ENCODE measurements at regions not wholly inside any gene's neighbourhood (a gene's known extent, or its start where the extent isn't known, plus 50 kb on each side); places are given as distances from the start of the nearest gene placed in this dataset.

GRCh38 chr14:87268997-87269396 is 724.0 kb downstream of the GALC start:
- no peaks in the 10 kb centered on the region for H3K27me3 Mint-ChIP-seq
- no peak for DNase-seq
- H3K4me3 Mint-ChIP-seq = no peak overlapping the region
- intact Hi-C loops (cut with micrococcal nuclease) = no loop called here
- H3K4me1 Mint-ChIP-seq = no peaks in the 10 kb centered on the region
- H3K27ac ChIP-seq (ENCODE audit: low read depth, low read length) = no peak overlapping the region
- H3K36me3 Mint-ChIP-seq = no peaks in the 10 kb centered on the region
- no peaks in the 10 kb centered on the region for H3K36me3 ChIP-seq (ENCODE audit: insufficient read depth, low read length)
- ChIA-PET CTCF (ENCODE audit: partially characterized antibody) (no interaction called here), POLR2A (ENCODE audit: partially characterized antibody) (no interaction called here)
- H3K9me3 ChIP-seq (ENCODE audit: control insufficient read depth in 1 of 2, low read length in 2 of 2) = no peaks in the 10 kb centered on the region
- H3K9me3 Mint-ChIP-seq = peaks cover 0 to 15% (median 4%) of the 10 kb centered on the region in 8 donors
- H3K4me1 ChIP-seq (ENCODE audit: insufficient read depth, low read length) = no peaks in the 10 kb centered on the region
- no peak overlapping the region for H3K27ac Mint-ChIP-seq
- no peaks in the 10 kb centered on the region for H3K27me3 ChIP-seq (ENCODE audit: insufficient read depth, low read length)
- H3K4me3 ChIP-seq (ENCODE audit: low read length in 2 of 2) = no peak overlapping the region

GRCh38 chr14:87264796-87265195 is 728.2 kb downstream of the GALC start:
- Histone ChIP-seq H3K9me3 (ENCODE audit: control insufficient read depth in 1 of 2, low read length in 2 of 2) (no peaks in the 10 kb centered on the region), H3K4me3 (ENCODE audit: low read length in 2 of 2) (no peak overlapping the region), H3K27me3 (ENCODE audit: insufficient read depth, low read length) (no peaks in the 10 kb centered on the region), H3K36me3 (ENCODE audit: insufficient read depth, low read length) (no peaks in the 10 kb centered on the region), H3K4me1 (ENCODE audit: insufficient read depth, low read length) (no peaks in the 10 kb centered on the region), H3K27ac (ENCODE audit: low read depth, low read length) (no peak overlapping the region)
- no peak for DNase-seq
- Mint-ChIP-seq H3K4me1 (no peaks in the 10 kb centered on the region), H3K4me3 (no peak overlapping the region), H3K27me3 (no peaks in the 10 kb centered on the region), H3K9me3 (peaks cover 0 to 10% (median 6%) of the 10 kb centered on the region in 8 donors), H3K27ac (no peak overlapping the region), H3K36me3 (no peaks in the 10 kb centered on the region)
- ChIA-PET CTCF (ENCODE audit: partially characterized antibody) (no interaction called here), POLR2A (ENCODE audit: partially characterized antibody) (no interaction called here)
- intact Hi-C loops (cut with micrococcal nuclease) = no loop called here

DNA sequence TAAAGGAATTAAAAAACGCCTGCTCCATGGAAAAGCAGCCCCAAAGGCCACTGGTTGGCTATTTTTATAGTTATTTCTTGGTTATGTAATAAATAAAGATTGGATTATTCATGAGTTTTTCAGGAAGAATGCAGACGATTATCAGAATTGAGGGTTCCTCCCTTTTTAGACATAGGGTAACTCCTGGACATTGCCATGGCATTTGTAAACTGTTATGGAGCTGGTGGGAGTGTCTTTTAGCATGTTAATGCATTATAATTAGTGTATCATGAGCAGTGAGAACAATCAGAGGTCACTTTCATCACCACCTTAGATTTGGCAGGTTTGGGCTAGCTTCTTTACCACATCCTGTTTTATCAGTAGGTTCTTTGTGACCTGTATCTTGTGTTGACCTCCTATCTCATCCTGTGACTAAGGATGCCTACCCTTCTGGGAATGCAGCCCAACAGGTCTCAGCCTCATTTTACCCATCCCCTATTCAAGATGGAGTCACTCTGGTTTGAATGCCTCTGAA is 728.7 kb downstream of the GALC start:
- H3K27ac ChIP-seq (ENCODE audit: low read depth, low read length) = no peak overlapping the region
- Mint-ChIP-seq H3K4me1 (no peaks in the 10 kb centered on the region), H3K27ac (no peak overlapping the region), H3K4me3 (no peak overlapping the region), H3K27me3 (no peaks in the 10 kb centered on the region), H3K36me3 (no peaks in the 10 kb centered on the region), H3K9me3 (peaks cover 0 to 12% (median 5%) of the 10 kb centered on the region in 8 donors)
- H3K4me1 ChIP-seq (ENCODE audit: insufficient read depth, low read length) = no peaks in the 10 kb centered on the region
- H3K9me3 ChIP-seq (ENCODE audit: control insufficient read depth in 1 of 2, low read length in 2 of 2) = no peaks in the 10 kb centered on the region
- POLR2A ChIA-PET (ENCODE audit: partially characterized antibody) = no interaction called here
- no peak overlapping the region for H3K4me3 ChIP-seq (ENCODE audit: low read length in 2 of 2)
- no peaks in the 10 kb centered on the region for H3K27me3 ChIP-seq (ENCODE audit: insufficient read depth, low read length)
- no peak for DNase-seq
- CTCF ChIA-PET (ENCODE audit: partially characterized antibody) = no interaction called here
- intact Hi-C loops (cut with micrococcal nuclease) = no loop called here
- no peaks in the 10 kb centered on the region for H3K36me3 ChIP-seq (ENCODE audit: insufficient read depth, low read length)

GRCh38 chr14:87261621-87262020 is 731.4 kb downstream of the GALC start:
- Mint-ChIP-seq H3K4me3 (no peak overlapping the region), H3K27ac (no peak overlapping the region), H3K36me3 (no peaks in the 10 kb centered on the region), H3K27me3 (no peaks in the 10 kb centered on the region), H3K4me1 (no peaks in the 10 kb centered on the region), H3K9me3 (peaks cover 0 to 20% (median 12%) of the 10 kb centered on the region in 8 donors)
- Histone ChIP-seq H3K4me3 (ENCODE audit: low read length in 2 of 2) (no peak overlapping the region), H3K9me3 (ENCODE audit: control insufficient read depth in 1 of 2, low read length in 2 of 2) (no peaks in the 10 kb centered on the region), H3K36me3 (ENCODE audit: insufficient read depth, low read length) (no peaks in the 10 kb centered on the region), H3K4me1 (ENCODE audit: insufficient read depth, low read length) (no peaks in the 10 kb centered on the region), H3K27me3 (ENCODE audit: insufficient read depth, low read length) (no peaks in the 10 kb centered on the region), H3K27ac (ENCODE audit: low read depth, low read length) (no peak overlapping the region)
- POLR2A ChIA-PET (ENCODE audit: partially characterized antibody) = no interaction called here
- intact Hi-C loops (cut with micrococcal nuclease) = no loop called here
- no peak for DNase-seq
- CTCF ChIA-PET (ENCODE audit: partially characterized antibody) = no interaction called here

DNA sequence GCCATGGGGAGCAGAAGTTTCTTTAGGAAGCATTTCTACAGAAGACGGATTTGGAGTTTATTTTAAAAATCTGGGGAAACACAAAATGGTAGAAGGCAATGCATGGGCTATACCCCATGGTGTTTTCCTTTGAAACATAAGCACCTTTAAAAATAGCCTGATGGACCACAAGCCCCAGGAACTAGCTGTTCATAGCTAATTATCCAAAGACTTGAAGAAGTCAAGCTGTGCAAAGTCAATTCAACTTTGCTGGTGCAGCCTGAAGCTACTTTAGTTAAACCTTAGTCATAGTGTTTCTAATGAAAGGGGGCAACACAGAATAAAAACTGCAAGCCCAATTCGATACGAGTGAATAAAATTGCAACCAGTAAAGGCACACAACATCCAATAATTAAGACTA is 732.5 kb downstream of the GALC start:
- no peak overlapping the region for H3K27ac Mint-ChIP-seq
- intact Hi-C loops (cut with micrococcal nuclease) = no loop called here
- no peaks in the 10 kb centered on the region for H3K9me3 ChIP-seq (ENCODE audit: control insufficient read depth in 1 of 2, low read length in 2 of 2)

GRCh38 chr14:87257421-87257820 is 735.6 kb downstream of the GALC start:
- Mint-ChIP-seq H3K9me3 (peaks cover 0 to 22% (median 10%) of the 10 kb centered on the region in 8 donors), H3K4me1 (no peaks in the 10 kb centered on the region), H3K4me3 (no peak overlapping the region), H3K27ac (no peak overlapping the region), H3K27me3 (no peaks in the 10 kb centered on the region), H3K36me3 (no peaks in the 10 kb centered on the region)
- H3K36me3 ChIP-seq (ENCODE audit: insufficient read depth, low read length) = no peaks in the 10 kb centered on the region
- no peaks in the 10 kb centered on the region for H3K9me3 ChIP-seq (ENCODE audit: control insufficient read depth in 1 of 2, low read length in 2 of 2)
- no peaks in the 10 kb centered on the region for H3K4me1 ChIP-seq (ENCODE audit: insufficient read depth, low read length)
- intact Hi-C loops (cut with micrococcal nuclease) = no loop called here
- CTCF ChIA-PET (ENCODE audit: partially characterized antibody) = no interaction called here
- H3K27ac ChIP-seq (ENCODE audit: low read depth, low read length) = no peak overlapping the region
- POLR2A ChIA-PET (ENCODE audit: partially characterized antibody) = no interaction called here
- DNase-seq = no peak
- H3K4me3 ChIP-seq (ENCODE audit: low read length in 2 of 2) = no peak overlapping the region
- H3K27me3 ChIP-seq (ENCODE audit: insufficient read depth, low read length) = no peaks in the 10 kb centered on the region

More for the DNA sequence above, 732.5 kb downstream of the GALC start:
- Mint-ChIP-seq H3K4me3 (no peak overlapping the region), H3K27me3 (no peaks in the 10 kb centered on the region), H3K4me1 (no peaks in the 10 kb centered on the region), H3K9me3 (peaks cover 0 to 22% (median 13%) of the 10 kb centered on the region in 8 donors), H3K36me3 (no peaks in the 10 kb centered on the region)
- no peak for DNase-seq
- Histone ChIP-seq H3K4me1 (ENCODE audit: insufficient read depth, low read length) (no peaks in the 10 kb centered on the region), H3K27me3 (ENCODE audit: insufficient read depth, low read length) (no peaks in the 10 kb centered on the region), H3K27ac (ENCODE audit: low read depth, low read length) (no peak overlapping the region), H3K36me3 (ENCODE audit: insufficient read depth, low read length) (no peaks in the 10 kb centered on the region), H3K4me3 (ENCODE audit: low read length in 2 of 2) (no peak overlapping the region)
- ChIA-PET POLR2A (ENCODE audit: partially characterized antibody) (no interaction called here), CTCF (ENCODE audit: partially characterized antibody) (no interaction called here)

- no peak overlapping the region for H3K27ac ChIP-seq (ENCODE audit: low read depth, low read length)
- H3K36me3 ChIP-seq (ENCODE audit: insufficient read depth, low read length) = no peaks in the 10 kb centered on the region
- no peaks in the 10 kb centered on the region for H3K9me3 ChIP-seq (ENCODE audit: control insufficient read depth in 1 of 2, low read length in 2 of 2)
- no peaks in the 10 kb centered on the region for H3K27me3 ChIP-seq (ENCODE audit: insufficient read depth, low read length)
- ChIA-PET POLR2A (ENCODE audit: partially characterized antibody) (no interaction called here), CTCF (ENCODE audit: partially characterized antibody) (no interaction called here)
- intact Hi-C loops (cut with micrococcal nuclease) = no loop called here
- H3K9me3 Mint-ChIP-seq = peaks cover 0 to 20% (median 7%) of the 10 kb centered on the region in 8 donors
- DNase-seq = no peak
- no peak overlapping the region for H3K4me3 Mint-ChIP-seq
- peak overlapping the region in 1 of 7 donors; percentile 42 for H3K27ac Mint-ChIP-seq
- H3K27me3 Mint-ChIP-seq = no peaks in the 10 kb centered on the region
- H3K36me3 Mint-ChIP-seq = no peaks in the 10 kb centered on the region
- H3K4me3 ChIP-seq (ENCODE audit: low read length in 2 of 2) = no peak overlapping the region
- H3K4me1 ChIP-seq (ENCODE audit: insufficient read depth, low read length) = no peaks in the 10 kb centered on the region
- H3K4me1 Mint-ChIP-seq = no peaks in the 10 kb centered on the region
These were observed 737.9 kb downstream of the GALC start for GRCh38 chr14:87255058-87255457.

GRCh38 chr14:87254331-87254874 is 738.6 kb downstream of the GALC start:
- Mint-ChIP-seq H3K4me1 (no peaks in the 10 kb centered on the region), H3K27ac (no peak overlapping the region), H3K36me3 (no peaks in the 10 kb centered on the region), H3K9me3 (peaks cover 0 to 15% (median 7%) of the 10 kb centered on the region in 8 donors), H3K27me3 (no peaks in the 10 kb centered on the region), H3K4me3 (no peak overlapping the region)
- H3K9me3 ChIP-seq (ENCODE audit: control insufficient read depth in 1 of 2, low read length in 2 of 2) = no peaks in the 10 kb centered on the region
- H3K27ac ChIP-seq (ENCODE audit: low read depth, low read length) = no peak overlapping the region
- CTCF ChIA-PET (ENCODE audit: partially characterized antibody) = no interaction called here
- H3K36me3 ChIP-seq (ENCODE audit: insufficient read depth, low read length) = no peaks in the 10 kb centered on the region
- H3K4me1 ChIP-seq (ENCODE audit: insufficient read depth, low read length) = no peaks in the 10 kb centered on the region
- no peak for DNase-seq
- intact Hi-C loops (cut with micrococcal nuclease) = no loop called here
- H3K27me3 ChIP-seq (ENCODE audit: insufficient read depth, low read length) = no peaks in the 10 kb centered on the region
- POLR2A ChIA-PET (ENCODE audit: partially characterized antibody) = no interaction called here
- H3K4me3 ChIP-seq (ENCODE audit: low read length in 2 of 2) = no peak overlapping the region
